ENCODE measurements at regions not wholly inside any gene's neighbourhood (a gene's known extent, or its start where the extent isn't known, plus 50 kb on each side); places are given as distances from the start of the nearest gene placed in this dataset.

- H3K4me3 ChIP-seq (ENCODE audit: low read depth, low read length) = no peak overlapping the region
- TF ChIP-seq POLR2A (IDR thresholded peaks at IDR 0.05; ENCODE audit: extremely low read depth, insufficient read length) (no peak), MYC (IDR thresholded peaks at IDR 0.05; ENCODE audit: low read depth, low read length) (no peak), MAX (IDR thresholded peaks at IDR 0.05; ENCODE audit: low read depth, low read length) (no peak)
- TF ChIP-seq, protein P1, sequence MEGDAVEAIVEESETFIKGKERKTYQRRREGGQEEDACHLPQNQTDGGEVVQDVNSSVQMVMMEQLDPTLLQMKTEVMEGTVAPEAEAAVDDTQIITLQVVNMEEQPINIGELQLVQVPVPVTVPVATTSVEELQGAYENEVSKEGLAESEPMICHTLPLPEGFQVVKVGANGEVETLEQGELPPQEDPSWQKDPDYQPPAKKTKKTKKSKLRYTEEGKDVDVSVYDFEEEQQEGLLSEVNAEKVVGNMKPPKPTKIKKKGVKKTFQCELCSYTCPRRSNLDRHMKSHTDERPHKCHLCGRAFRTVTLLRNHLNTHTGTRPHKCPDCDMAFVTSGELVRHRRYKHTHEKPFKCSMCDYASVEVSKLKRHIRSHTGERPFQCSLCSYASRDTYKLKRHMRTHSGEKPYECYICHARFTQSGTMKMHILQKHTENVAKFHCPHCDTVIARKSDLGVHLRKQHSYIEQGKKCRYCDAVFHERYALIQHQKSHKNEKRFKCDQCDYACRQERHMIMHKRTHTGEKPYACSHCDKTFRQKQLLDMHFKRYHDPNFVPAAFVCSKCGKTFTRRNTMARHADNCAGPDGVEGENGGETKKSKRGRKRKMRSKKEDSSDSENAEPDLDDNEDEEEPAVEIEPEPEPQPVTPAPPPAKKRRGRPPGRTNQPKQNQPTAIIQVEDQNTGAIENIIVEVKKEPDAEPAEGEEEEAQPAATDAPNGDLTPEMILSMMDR (IDR thresholded peaks at IDR 0.05; ENCODE audit: low read depth, low read length) = no peak
- DNase-seq (ENCODE audit: low read depth) = no peak
Observed at GRCh38 chr22:22086501-22087158, 104.0 kb upstream of the TOP3B start.

DNA sequence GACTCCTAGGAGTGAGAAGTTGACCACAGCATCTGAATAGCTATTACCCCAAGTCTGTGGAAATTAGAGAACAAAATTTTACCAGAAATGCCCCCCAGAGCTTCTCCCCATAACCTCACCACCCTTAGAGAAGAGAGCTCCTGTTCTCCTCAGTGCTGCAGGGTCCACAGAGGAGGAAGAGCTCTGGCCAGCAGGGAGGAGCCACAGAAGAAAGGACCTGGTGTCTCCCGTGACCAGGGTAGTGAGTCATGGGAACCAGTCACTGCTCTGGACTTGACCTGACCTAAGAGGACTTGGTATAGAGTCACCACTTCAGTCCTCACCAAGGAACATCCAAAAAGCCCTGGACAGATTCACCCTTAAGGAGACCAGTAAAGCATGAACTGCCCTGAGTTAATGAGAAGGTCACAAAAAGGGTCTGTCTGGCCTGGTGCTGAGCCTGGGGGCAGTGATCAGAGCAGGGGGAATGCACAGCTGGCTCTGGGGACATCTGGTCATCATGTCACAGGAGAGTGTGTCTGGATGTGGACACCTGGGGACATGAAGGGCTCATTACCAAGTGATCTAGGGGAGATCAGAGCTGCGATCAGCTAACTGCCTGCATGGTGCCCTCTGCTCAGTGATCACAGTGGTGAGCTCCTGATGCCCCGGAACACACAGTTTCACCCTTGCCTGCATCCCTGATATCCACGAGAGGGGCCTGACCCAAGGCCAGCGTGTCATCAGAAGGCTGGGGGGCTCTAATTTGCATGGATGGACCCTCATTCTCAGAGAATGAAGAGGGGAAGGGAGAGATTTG, 103.3 kb upstream of the TOP3B start:
- TF ChIP-seq MAX (IDR thresholded peaks at IDR 0.05; ENCODE audit: low read depth, low read length) (no peak), POLR2A (IDR thresholded peaks at IDR 0.05; ENCODE audit: extremely low read depth, insufficient read length) (no peak), MYC (IDR thresholded peaks at IDR 0.05; ENCODE audit: low read depth, low read length) (no peak)
- TF ChIP-seq, protein P1 (IDR thresholded peaks at IDR 0.05; ENCODE audit: low read depth, low read length) = no peak
- DNase-seq (ENCODE audit: low read depth) = peak; percentile 19
- H3K4me3 ChIP-seq (ENCODE audit: low read depth, low read length) = no peak overlapping the region

GRCh38 chr22:22084089-22084711, 101.6 kb upstream of the TOP3B start:
- DNase-seq (ENCODE audit: low read depth) = no peak
- TF ChIP-seq, protein P1 (IDR thresholded peaks at IDR 0.05; ENCODE audit: low read depth, low read length) = no peak
- H3K4me3 ChIP-seq (ENCODE audit: low read depth, low read length) = no peak overlapping the region

DNA sequence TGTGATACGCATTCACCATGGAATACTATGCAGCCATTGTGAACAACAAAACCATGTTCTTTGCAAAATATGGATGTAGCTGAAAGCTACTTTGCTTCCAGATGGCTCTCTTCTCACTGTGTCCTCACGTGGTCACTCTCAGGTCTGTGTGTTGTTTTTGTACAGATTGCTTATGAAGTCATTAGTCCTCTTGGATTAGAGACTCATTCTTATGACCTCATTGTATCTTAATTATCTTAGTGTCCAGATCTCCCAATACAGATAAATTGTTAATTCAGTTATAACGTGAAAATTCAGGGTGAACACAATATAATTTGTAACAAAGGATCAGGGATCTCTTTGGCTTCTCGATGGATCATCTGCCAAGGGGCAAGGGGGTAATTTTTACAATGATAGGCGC, 100.4 kb upstream of the TOP3B start:
- DNase-seq (ENCODE audit: low read depth) = no peak
- TF ChIP-seq POLR2A (IDR thresholded peaks at IDR 0.05; ENCODE audit: extremely low read depth, insufficient read length) = no peak
- TF ChIP-seq MYC (IDR thresholded peaks at IDR 0.05; ENCODE audit: low read depth, low read length) = no peak
- no peak for TF ChIP-seq MAX (IDR thresholded peaks at IDR 0.05; ENCODE audit: low read depth, low read length)
- TF ChIP-seq, protein P1 (IDR thresholded peaks at IDR 0.05; ENCODE audit: low read depth, low read length) = no peak
- no peak overlapping the region for H3K4me3 ChIP-seq (ENCODE audit: low read depth, low read length)

DNA sequence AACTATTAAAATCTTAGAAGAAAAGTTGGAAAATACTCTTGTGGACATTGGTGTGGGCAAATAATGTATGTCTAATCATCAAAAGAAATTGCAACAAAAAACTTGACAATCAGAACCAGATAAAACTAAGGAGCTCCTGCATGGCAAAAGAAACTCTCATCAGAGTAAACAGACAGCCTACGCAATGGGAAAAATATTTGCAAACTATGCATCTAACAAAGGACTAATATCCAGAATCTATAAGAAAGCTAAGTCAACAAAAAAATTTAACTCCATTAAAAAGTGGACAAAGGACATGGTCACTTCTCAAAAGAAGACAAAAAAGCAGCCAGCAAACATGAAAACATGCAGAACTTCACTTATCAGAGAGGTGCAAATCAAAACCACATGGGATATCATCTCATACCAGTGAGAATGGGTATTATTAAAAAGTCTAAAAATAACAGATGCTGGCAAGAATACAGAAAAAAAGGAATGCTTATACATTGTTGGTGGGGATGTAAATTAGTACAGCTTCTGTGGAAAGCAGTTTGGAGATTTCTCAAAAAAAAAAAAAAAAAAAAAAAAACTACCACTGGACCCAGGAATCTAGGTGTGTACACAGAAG, 99.7 kb upstream of the TOP3B start:
- no peak for DNase-seq (ENCODE audit: low read depth)
- H3K4me3 ChIP-seq (ENCODE audit: low read depth, low read length) = no peak overlapping the region
- TF ChIP-seq POLR2A (IDR thresholded peaks at IDR 0.05; ENCODE audit: extremely low read depth, insufficient read length) (no peak), MAX (IDR thresholded peaks at IDR 0.05; ENCODE audit: low read depth, low read length) (no peak), MYC (IDR thresholded peaks at IDR 0.05; ENCODE audit: low read depth, low read length) (no peak)
- TF ChIP-seq, protein P1 (IDR thresholded peaks at IDR 0.05; ENCODE audit: low read depth, low read length) = no peak
